HG02870 (cell line): ENCODE measurements at regions not wholly inside any gene's neighbourhood (a gene's known extent, or its start where the extent isn't known, plus 50 kb on each side); places are given as distances from the start of the nearest gene placed in this dataset.
A peak's percentile ranks its signal among the peaks of the same experiment; 100 is the strongest.

ENCODE experiments used
- ATAC-seq: cut with Tn5 transposase; IDR thresholded peaks from one replicate; pipeline ENCODE4 v1.9.1; 2021; ENCODE audit warnings: mild to moderate bottlenecking, moderate library complexity; ENCODE audit not compliant: unreplicated experiment

DNA sequence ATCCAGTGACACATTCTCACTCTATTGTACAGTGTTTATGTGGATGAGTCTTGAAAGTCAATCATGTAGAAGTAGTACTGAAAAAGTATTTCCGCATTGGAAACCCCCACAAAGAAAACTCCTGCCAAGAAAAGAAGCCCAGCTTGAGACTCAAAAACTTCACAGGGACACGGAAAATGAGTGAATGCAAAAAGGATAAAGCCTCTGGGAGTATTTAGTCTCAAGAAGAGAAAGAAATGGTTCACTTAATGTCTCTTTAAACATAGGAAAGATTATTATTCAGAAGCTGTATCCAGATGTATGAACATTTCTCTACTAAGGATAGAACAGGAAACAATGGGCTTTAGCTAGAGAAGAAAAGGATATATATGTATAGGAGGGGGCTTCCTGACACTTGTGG lies 304.5 kb downstream of the BARHL2 start:
- ATAC-seq = no peak

DNA sequence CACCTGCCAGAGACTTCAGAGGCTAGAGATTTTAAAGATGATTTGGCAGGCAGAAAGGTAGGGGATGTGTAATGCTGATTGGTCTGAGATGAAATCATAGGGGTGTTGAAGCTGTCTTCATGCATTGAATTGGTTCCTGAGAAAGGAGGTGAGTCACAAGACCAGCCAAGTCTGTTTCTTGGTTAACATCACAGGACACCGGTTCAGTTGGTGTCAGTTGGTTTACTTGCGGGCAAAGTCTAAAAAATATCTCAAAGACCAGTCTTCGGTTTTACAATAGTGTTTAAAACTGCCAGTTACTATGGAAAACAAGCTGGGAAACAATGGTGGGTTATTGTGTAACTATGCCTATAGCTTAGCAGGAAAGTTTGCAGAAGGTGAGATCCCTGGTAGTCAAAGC lies 305.9 kb downstream of the BARHL2 start:
- no peak for ATAC-seq

DNA sequence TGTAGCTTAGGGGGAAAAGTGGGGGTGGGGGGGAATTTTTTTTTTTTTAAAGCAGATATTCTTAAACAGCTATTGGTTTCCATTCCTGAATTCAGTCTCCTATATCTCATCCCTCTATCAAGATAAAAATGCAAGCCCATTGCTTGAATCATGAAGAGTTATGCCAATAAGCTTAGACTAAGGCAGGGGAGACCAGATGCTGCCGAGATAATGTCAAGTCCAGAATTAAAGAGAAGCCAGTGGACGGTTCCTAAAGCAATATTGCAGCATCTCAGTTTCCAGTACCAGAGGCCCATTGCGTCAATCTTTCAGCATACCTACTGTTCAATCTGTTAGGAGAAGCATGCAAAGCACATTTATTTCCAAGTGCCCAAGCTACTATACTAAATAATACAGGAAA lies 309.4 kb downstream of the BARHL2 start:
- ATAC-seq = no peak

DNA sequence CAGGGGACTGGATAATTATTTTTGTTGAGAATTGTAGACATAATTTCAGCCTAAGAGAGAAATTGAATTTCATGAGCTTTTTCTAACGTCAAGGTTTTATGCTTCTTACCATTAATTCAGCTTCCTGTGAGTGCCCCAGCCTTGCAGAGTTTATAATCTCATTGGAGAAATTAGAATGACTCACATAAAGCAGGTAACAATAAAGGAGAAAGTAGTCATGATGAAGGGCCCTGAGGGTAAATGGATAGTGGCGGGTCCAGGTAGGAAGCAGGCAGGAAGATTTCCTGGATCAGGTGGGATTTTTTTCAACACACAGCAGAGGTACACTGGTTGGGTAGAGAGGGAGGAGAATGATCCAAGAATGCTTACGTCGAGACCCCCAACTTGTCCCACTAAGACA lies 311.4 kb downstream of the BARHL2 start:
- no peak for ATAC-seq

DNA sequence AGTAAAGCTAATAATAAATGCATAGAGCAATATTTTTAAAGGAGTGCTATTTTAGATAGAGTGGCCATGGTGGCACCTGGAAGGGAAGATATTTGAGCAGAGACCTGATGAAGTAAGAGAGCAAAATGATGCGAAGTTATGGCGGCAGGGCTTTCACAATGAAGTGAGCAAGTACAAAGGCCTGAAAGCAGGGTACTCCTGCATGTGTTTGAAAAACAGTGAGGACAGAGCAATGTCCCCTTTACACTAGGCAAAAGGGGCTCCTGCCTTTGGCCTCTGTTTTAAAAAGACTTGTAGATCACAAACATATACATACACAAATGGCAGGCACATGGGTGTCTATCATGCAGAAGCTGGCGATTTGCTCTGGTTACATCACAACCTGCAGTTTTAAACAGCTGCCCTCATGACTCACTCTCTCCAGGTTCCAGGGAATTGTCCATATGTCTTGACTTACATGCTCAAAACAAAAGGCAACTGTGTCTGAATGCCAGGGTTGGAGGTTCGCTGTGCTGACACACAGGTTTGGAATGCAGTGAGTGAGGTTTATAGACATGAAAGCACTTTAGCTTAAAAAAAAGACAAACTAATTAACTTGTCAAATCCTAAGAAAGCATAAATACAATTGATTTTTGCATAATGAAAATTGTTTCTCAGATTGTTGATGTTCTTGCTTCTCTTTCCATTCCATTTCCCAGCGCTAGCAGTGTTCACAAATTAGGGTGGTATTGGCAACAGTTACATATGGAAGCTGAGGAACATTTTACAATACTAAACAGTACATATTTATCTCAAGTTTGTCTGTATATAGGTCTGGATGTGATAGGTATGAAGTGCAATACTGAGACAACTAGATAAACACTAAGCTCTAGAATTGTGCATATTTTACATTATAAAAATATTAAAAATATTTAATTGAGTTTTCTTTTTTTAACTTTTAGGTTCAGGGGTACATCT lies 313.9 kb downstream of the BARHL2 start:
- no peak for ATAC-seq

DNA sequence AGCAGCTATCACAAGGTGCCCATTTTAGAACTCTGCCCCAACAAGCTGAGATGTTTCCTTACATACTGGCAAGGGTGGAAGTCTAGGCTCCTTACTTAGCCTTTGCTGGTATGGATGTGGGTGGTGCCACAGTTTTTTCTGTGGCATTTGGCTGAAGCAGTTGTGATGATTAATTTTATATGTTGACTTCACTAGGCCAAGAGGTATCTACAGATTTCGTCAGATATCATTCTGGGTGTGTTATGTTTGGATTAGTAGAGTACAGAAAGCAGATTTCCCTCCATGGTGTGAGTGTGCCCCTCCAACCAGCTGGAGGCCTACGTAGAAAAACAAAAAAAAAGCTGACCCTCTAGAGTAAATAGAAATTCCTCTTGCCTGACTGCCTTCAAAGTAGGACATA lies 317.0 kb downstream of the BARHL2 start:
- ATAC-seq = no peak

DNA sequence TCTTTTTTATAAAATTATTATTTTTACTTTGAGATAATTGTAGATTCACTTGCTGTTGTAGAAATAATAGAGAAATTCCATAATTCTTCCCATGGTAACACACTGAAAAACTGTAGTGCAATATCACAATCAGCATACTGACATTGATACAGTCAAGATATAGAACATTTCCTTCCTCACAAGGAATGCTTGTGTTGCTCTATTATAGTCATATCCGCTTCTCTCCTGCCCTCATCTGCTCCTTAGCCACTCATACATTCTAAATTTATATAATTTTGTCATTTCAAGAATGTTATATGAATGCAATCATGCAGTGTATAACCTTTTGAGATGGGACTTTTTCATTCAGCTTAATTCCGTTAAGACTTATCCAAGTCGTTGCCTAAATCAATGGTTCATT lies 320.2 kb downstream of the BARHL2 start:
- no peak for ATAC-seq

DNA sequence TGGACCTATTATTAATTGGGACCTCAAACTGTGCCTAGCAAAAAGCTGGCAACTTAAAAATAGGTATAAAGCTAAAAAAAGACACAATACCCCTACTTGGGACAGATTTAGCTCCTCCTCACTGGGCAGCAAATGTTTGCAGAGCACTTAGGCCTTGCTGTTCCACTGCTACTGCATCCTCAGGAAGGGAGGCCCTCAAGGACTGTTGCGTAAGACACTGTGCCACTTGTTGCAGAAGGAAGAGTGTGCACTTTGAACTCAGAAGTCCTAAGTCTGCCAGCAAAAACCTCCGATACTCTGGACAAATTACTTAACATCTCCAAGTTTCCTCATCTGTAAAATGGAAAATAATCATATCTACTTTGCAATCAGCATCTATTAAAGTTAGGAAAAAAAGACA lies 322.9 kb downstream of the BARHL2 start:
- no peak for ATAC-seq

DNA sequence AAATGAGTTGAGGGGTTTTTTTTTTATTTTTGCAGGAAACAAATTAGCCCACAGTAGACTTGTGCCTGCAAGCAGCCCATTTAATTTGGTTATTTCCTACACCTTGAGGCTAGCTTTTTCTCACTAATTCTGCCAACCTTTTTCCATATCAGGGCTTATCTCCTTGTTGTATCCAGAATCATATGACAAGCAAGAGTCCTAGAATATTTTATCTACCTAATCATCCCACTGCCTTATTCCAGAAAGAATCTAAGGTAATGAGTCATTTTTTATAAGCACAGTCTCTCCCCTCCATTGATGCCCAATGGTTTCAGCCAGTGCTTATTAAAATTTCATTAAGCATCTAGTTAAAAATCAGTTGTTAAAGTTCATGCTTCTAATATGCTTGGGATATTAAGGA lies 324.1 kb downstream of the BARHL2 start:
- no peak for ATAC-seq

DNA sequence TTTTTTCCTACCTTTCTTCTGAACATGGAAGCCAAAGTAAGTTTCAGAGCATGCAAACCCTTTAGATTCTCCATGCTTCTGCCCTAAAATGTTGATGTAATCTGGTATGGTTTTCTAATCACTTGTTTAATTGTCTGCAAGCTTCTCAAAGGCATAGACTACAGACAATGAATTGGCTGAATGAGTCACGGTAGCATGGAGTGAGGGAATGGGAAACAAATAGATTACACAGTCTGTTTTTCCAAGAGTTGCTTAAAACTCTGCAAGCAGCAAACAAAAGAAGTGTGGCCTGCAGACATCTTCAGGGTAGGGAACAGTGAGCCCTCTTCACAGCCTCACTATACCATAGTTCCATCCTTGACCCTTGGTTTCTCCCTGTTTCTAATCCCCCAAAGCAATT lies 326.0 kb downstream of the BARHL2 start:
- no peak for ATAC-seq

DNA sequence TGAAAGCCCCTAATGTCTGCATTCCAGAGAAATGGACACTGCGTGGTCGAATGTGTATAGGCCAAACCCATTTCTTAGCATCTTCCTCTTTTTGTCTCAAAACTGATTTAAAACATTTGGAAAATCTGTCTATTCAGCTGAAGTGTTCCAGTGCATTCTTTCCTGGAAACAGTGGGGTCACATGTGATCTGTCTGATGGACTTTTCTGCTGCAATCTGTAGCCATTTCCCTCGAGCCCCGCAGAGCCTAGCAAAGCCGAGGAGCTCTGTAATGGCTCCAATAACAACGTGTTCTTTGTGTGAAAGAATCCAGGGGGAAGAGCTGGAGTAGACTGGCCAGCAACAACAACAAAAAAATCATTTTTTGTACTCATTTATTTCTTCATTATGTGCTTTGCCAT lies 329.3 kb downstream of the BARHL2 start:
- ATAC-seq = no peak

DNA sequence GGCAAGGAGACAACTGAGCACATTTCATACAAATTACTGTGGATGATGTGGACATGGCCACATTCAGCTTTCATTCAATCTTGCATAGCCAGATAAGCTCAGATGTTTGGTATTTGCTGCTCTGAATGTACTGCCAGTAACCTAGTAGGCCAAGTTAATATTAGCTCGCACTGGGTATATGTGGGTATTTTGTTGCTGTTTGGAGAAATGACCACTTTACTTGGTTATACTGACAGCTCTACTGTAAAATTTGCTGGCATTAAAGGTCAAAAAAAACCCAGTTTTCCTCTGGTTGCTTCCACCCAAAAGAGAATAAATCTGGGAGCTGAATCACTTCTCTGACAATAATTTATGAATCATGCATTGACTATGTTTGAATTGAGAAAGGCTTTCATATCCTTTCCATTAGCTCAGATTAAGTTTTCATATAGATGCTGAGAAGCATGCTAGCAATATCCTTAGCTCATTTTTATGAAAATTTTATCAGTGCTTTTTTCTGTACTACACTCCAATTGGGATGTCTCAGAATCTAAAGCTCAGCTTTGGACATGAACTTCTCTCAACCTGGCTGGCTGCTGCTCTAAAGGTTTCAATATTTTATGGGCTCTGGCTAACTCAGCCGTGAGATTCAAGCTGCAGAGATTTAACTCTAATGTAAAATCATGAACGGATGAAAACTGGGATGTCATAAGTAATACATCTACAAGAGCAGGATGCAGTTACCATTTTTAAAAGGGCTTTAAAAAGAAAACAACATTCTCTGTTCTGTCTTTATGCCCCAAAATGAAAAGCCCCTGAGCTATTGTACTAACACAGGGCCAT lies 330.0 kb downstream of the BARHL2 start:
- ATAC-seq = no peak

DNA sequence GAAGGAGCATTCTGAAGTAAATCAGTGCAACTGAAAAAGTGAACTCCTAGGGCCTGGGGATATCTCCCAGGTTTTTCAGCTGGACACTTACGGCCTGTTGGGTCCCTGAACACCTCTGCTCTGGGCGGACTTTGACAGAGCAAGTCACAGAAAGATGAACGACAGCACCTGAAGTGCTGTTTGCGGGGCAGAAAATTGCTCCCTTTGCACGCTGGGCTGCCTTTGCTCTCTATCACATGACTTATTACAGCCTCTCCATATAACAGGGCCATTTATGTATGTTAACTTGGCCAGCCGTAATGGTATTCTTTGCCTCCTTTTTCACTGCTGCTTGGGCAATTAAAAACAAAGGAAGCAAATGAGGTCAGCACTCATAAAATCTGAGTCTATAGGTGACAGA lies 332.9 kb downstream of the BARHL2 start:
- no peak for ATAC-seq

DNA sequence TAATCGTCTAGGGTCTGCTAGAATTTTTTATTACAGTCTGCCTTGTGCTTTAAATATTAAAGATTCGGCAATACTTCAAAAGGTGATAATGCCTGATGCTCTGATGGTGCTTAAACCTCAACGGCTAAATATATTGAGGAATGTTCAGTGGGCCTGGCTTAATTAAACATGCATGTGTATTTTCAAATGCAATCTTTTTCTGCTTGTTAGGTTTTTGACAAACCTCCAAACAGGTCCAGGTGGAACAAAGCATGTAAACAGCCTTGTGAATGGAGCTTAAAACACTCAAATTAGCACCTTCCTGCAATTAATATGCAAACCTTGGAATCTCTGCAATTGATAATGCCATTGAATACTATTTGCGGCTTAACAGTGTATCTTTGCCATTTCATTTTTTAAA lies 334.9 kb downstream of the BARHL2 start:
- no peak for ATAC-seq

DNA sequence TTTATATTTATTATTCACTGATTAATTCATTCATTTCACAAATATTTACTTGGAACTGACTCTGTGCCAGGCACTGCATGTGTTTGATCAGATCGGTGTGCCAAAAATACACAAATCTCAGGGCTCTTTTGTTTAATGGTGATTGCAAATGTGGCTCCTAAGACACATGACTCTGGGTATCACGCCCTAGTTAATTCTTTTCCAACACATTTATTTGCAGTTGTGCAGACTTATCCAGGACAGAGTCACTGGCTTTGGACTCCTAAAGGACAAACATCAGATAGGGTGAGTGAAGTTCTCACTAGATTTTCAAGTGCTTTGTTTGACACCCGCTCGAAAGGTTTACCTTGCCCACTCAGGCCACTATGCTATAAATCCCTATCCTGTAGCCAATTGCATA lies 335.5 kb downstream of the BARHL2 start:
- no peak for ATAC-seq

DNA sequence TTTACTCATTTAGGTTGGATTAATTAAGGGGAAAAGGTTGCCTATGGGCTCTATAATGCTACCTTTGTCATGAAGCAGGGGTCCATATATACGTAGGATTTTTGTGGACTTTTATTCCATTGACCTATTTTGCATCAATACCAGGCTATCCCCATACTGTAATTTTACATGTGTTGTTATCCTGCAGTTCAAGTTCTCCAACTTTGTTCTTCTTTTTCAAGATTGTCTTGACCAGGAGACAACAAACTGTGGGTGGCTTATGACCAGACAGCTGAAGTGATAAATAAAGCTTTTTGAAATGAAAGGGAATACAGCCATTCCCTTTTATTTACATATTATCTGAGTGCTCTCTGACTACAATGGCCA lies 345.7 kb downstream of the BARHL2 start:
- no peak for ATAC-seq

DNA sequence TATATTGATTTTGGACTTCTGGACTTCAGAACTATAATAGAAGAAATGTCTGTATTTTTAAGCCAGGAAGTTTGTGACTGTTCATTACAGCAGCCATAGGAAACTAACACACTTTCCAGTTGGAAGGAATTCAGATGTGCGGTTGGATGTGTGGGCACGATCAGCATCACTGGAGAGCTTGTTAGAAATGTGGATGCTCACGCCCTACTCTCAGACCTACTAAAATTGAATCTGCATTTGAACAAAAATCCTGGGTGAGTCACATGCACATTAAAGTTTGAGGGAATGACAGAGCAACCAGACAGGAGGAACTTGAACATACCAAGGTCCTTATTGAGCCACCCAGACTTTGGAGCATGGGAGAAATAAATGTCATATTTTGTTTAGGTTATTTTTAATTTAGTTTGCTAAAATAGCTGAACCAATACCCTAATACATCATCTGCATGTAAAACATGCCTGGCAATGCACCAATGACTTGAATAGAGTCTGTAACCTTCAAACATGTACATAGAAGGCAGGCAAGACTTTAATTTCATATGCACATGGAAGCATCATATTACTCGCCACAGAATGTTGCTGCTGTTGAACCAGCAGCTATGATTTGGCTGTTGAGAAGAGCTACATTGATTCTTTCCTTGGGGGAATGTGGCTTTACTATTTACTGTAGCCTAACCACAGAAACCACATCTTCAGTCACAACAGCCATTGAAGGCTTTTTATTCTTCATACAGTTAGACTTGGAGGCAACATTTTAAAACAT lies 346.2 kb downstream of the BARHL2 start:
- ATAC-seq = no peak

DNA sequence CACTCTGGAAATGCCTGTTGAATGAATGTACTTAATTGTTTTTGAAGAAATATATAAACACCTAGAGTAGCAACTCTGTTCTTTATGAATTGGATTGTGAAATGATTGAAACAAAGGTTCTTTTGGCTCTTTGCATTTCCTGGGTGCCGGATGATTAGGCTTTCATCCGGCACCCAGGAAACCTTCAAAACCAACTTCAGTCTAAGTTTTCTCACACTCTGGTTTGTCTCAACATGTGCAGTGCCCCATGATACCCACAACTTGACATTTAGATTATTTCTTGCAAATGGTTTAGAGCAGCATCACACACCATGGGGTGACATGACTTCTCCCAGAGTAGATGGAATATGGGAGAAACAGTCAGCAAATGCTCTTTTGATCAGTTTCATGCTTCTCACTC lies 354.9 kb downstream of the BARHL2 start:
- ATAC-seq = no peak

DNA sequence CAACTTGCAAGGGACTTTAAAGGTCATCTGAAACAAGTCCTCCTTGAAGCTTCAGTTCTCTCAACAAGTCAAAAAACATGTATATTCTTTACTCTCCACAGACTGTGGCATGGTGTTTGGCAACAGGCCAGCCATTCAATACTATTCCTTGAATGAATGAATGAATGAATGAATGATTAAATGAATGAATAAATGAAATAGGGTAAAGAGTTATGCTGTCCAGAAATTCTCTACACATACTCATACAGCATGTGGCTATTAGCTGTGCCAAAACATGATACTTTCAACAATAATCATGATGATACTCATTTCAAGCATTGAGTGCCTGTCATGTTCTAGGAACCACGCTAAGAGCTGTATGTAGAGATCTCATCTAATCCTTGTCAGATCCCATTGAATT lies 356.1 kb downstream of the BARHL2 start:
- ATAC-seq = no peak

DNA sequence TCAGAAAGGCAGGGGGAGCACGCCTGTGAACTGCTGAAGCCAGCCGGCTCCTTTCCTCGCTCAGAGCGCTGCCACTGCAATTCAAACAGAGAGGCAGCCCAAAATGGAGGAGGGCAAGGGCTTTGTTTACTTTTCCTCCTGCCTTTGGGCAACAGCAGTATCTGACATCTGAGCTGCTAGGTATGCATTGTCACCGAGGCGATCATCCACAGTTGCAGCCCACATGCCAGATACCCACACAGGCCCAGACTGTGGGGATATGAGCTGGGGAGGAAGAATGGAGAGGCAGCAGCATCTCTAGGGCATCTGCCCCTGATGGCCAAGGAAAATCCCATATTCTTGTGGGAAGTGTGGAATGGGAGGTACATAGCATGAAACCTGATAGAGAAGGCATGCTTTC lies 357.1 kb downstream of the BARHL2 start:
- ATAC-seq = no peak

DNA sequence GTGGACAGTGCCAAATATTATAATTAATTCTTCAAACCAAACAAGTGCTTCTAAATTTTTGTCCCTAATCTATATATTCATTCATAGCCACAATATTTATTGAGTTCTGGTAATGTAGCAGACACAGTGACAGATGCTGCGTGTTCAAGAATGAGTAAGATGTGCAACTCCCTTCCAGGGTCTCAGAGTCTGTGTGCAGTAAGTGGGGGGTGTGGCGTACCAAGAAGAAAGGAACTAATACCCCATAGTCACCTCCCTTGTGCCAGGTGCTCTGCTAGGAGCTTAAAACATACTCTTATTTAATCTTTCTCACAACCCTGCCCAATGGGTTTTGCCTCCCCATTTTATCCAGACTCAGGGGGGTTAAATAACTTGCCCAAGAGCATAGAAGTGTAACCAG lies 358.7 kb downstream of the BARHL2 start:
- ATAC-seq = peak; percentile 54
